ENCODE measurements at regions not wholly inside any gene's neighbourhood (a gene's known extent, or its start where the extent isn't known, plus 50 kb on each side); places are given as distances from the start of the nearest gene placed in this dataset.

GRCh38 chr7:53358269-53358668 is 322.8 kb downstream of the POM121L12 start:
- no peak for TF ChIP-seq CTCF (conservative IDR thresholded peaks at IDR 0.05 in 1 of 2, IDR thresholded peaks at IDR 0.05 in 1 of 2; ENCODE audit: extremely low read depth in 1 of 2, insufficient read depth in 1 of 2, low read depth in 1 of 2, low read length in 2 of 2)
- TF ChIP-seq EZH2 (IDR thresholded peaks at IDR 0.05; ENCODE audit: borderline replicate concordance, low read length) = no peak

Data from mammary epithelial cell (primary cell).